ENCODE measurements at regions not wholly inside any gene's neighbourhood (a gene's known extent, or its start where the extent isn't known, plus 50 kb on each side); places are given as distances from the start of the nearest gene placed in this dataset.

- TF ChIP-seq CTCF (IDR thresholded peaks at IDR 0.05) (no peak), POLR2A (IDR thresholded peaks at IDR 0.05) (no peak)
Observed at GRCh38 chr1:184890539-184890973, 83.8 kb downstream of the NIBAN1 start.

Data from stomach (tissue), 4 donors.